GM21825 (cell line): ENCODE measurements at regions not wholly inside any gene's neighbourhood (a gene's known extent, or its start where the extent isn't known, plus 50 kb on each side); places are given as distances from the start of the nearest gene placed in this dataset.

Experiments used
- ATAC-seq: cut with Tn5 transposase; IDR thresholded peaks from one replicate; pipeline ENCODE4 v1.9.1; 2021; ENCODE audit warnings: mild to moderate bottlenecking, moderate library complexity; ENCODE audit not compliant: unreplicated experiment

GRCh38 chr2:125837611-125838010 lies 818.3 kb upstream of the GYPC start:
- no peak for ATAC-seq

- ATAC-seq, result no peak
These were observed 816.0 kb upstream of the GYPC start for GRCh38 chr2:125839945-125840344.

GRCh38 chr2:125842041-125842440 lies 813.9 kb upstream of the GYPC start:
- no peak for ATAC-seq

GRCh38 chr2:125850541-125850940 lies 805.4 kb upstream of the GYPC start:
- ATAC-seq, result no peak

- ATAC-seq, result no peak
These were observed 803.6 kb upstream of the GYPC start for GRCh38 chr2:125852364-125852763.

GRCh38 chr2:125853626-125854025 lies 802.3 kb upstream of the GYPC start:
- no peak for ATAC-seq

GRCh38 chr2:125855204-125855603 lies 800.8 kb upstream of the GYPC start:
- ATAC-seq, result no peak

GRCh38 chr2:125857971-125858794 lies 797.8 kb upstream of the GYPC start:
- ATAC-seq, result no peak

- ATAC-seq, result no peak
These were observed 794.5 kb upstream of the GYPC start for GRCh38 chr2:125861461-125861860.

- no peak for ATAC-seq
These were observed 788.0 kb upstream of the GYPC start for GRCh38 chr2:125867908-125868307.

- no peak for ATAC-seq
These were observed 785.7 kb upstream of the GYPC start for GRCh38 chr2:125870264-125870663.

GRCh38 chr2:125870746-125871145 lies 785.2 kb upstream of the GYPC start:
- no peak for ATAC-seq

- no peak for ATAC-seq
These were observed 781.4 kb upstream of the GYPC start for GRCh38 chr2:125874564-125874963.

GRCh38 chr2:125885340-125885739 lies 770.6 kb upstream of the GYPC start:
- no peak for ATAC-seq

GRCh38 chr2:125886153-125886552 lies 769.8 kb upstream of the GYPC start:
- no peak for ATAC-seq

GRCh38 chr2:125901278-125901677 lies 754.7 kb upstream of the GYPC start:
- no peak for ATAC-seq

- ATAC-seq, result no peak
These were observed 729.9 kb upstream of the GYPC start for GRCh38 chr2:125925891-125926546.

- ATAC-seq, result no peak
These were observed 720.4 kb upstream of the GYPC start for GRCh38 chr2:125935559-125935958.

- no peak for ATAC-seq
These were observed 713.2 kb upstream of the GYPC start for GRCh38 chr2:125942585-125943424.

GRCh38 chr2:125959047-125959446 lies 696.9 kb upstream of the GYPC start:
- ATAC-seq, result no peak

- ATAC-seq, result no peak
These were observed 694.2 kb upstream of the GYPC start for GRCh38 chr2:125961739-125962138.

GRCh38 chr2:125979886-125980285 lies 676.1 kb upstream of the GYPC start:
- no peak for ATAC-seq
